HG02588 (cell line): ENCODE measurements at regions not wholly inside any gene's neighbourhood (a gene's known extent, or its start where the extent isn't known, plus 50 kb on each side); places are given as distances from the start of the nearest gene placed in this dataset.

Experiments
- ATAC-seq: cut with Tn5 transposase; IDR thresholded peaks from one replicate; pipeline ENCODE4 v1.9.1; 2021; ENCODE audit warnings: mild to moderate bottlenecking, moderate library complexity; ENCODE audit not compliant: unreplicated experiment

GRCh38 chr6:91613481-91613880 is 1026.6 kb upstream of the MAP3K7 start:
- ATAC-seq, result no peak

DNA sequence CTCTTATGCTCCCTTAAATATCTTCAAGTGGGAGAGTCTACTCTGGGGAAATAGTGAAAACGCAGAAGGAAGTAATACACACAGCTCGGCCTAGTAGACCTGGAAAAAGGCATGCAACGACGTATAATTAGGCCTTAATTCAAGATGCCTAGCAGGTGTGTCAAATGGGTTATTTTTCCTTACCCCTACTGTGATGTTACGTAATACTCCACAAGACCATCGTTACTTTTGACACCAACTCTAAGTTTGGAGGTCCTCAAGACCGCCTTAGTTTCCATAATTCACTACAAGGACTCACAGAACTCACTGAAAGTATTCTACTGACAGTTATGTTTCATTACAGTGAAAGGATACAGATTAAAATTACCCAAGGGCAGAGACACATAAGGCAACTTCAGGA is 1024.3 kb upstream of the MAP3K7 start:
- no peak for ATAC-seq

- no peak for ATAC-seq
Observed at GRCh38 chr6:91608428-91608827, 1021.6 kb upstream of the MAP3K7 start.

DNA sequence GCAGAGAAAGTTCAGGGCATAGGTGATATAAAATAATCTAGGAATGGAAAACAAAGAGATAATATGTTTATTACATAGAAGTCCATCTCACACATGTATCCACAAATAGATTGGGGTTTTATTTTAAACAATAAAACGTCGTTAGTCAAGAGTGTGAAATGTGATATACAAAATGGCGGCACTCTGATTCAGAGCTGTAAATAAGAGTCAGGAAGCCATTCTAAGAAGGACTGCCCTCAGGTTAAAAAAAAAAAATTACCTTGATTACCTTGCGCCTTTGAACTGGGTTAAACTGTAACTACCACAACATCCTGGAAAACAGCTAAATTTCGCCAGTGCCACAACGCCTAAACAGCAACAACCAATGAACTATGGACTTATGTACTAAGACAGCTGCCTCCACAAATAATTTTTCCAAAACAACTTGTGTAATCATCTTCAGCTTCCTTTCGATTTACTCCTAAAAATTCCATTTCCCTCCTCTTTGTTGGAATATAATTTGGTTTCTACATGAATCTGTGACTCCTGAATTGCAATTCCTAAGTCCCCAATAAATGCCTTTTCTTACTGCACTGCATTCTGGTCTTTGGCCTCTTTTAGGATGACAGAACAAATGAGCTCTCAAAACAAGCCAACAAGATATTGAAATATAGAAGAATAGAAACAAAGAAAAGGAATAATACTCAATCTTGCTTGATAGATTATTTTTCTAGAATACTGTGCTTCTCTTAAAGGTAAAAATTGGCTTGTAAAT is 1019.5 kb upstream of the MAP3K7 start:
- no peak for ATAC-seq

DNA sequence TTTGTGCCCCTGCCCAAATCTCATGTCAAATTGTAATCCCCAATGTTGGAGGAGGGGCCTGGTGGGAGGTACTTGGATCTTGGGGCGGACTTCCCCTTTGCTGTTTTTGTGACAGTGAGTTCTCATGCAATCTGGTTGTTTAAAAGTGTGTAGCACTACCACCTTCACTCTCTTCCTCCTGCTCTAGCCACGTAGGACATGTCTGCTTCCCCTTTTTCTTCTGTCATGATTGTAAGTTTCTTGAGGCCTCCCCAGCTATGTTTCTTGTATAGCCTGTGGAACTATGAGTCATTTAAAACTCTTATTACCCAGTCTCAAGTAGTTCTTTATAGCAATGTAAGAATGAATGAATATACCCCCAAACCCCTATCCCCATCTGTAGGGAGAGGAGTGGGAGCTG is 1013.7 kb upstream of the MAP3K7 start:
- ATAC-seq, result no peak

DNA sequence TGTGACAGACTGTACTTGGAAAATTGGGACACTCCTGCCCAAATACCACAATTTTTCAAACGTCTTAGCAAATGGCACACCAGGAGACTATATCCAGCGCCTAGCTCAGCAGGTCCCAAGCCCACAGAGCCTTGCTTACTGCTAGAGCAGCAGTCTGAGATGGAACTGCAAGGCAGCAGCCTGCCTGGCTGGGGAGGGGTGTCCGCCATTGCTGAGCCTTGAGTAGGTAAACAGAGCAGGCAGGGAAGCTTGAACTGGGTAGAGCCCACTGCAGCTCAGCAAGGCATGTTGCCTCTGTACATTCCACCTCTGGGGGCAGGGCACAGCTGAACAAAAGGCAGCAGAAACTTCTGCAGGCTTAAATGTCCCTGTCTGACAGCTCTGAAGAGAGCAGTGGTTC is 1003.3 kb upstream of the MAP3K7 start:
- no peak for ATAC-seq

DNA sequence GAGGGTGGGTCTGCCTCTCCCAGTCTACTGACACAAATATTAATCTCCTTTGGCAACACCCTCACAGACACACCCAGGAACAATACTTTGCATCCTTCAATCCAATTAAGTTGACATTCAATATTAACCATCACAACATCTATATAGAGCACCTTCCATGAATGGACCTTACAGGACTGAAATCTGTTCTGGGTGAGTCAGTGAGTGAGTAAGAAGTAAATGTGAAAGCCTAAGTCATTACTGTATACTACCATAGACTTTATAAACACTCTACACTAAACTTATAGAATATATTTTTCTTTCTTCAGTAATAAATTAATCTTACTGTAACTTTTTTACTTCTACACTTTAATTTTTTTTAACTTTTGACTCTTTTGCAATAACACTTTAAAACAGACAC is 993.8 kb upstream of the MAP3K7 start:
- ATAC-seq, result no peak

GRCh38 chr6:91575032-91575431 is 988.2 kb upstream of the MAP3K7 start:
- peak; percentile 88 for ATAC-seq

- ATAC-seq, result no peak
Observed at GRCh38 chr6:91573826-91574416, 987.0 kb upstream of the MAP3K7 start.

- no peak for ATAC-seq
Observed at GRCh38 chr6:91572878-91573277, 986.0 kb upstream of the MAP3K7 start.

DNA sequence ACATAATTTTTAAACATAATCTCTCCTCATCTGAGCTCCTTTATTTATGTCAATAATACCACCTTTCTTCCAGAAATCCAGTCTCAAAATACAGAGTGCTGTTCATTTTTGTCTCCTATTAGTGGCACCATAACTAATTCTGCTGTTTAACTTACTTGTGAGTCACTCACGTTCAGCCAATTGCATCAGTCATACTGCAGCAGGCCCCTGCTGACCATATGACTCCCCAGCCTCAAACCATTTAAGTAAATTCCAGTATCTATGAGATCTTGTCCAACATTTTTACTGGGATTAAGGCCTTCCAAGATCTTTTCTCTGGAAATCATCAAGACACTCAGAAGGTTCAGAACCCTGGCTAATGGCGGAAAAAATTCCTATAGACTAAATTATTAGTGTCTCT is 982.2 kb upstream of the MAP3K7 start:
- no peak for ATAC-seq

- no peak for ATAC-seq
Observed at GRCh38 chr6:91566467-91566866, 979.6 kb upstream of the MAP3K7 start.

DNA sequence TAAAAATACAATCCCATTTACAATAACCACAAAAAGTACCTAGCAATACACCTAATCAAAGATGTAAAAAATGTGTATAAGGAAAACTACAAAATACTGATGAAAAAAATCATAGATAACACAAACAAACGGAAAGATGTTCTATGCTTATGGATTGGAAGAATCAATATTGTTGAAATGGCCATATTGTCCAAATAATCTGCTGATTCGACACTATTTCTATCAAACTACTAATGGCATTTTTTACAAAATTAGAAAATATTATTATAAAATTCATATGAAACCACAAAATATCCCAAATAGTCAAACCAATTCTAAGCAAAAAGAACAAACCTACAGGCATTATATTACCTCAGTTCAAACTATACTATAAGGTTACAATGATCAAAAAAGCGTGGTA is 978.3 kb upstream of the MAP3K7 start:
- ATAC-seq, result no peak

DNA sequence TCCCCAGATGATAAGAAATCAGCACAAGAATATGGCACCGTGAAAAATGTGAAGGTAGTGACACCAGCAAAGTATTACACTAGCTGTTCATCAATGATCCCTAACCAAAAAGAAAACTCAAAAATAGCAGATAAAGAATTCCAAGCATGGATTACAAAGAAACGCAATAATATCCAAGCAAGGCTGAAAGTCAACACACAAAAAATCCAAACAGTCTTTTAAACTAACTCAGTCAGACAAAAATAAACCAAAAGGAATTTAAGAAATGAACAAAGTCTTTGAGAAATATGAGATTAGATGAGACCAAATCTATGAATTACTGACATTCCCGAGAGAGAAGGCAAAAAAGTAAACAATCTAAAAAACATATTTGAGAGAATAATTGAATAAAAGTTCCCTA is 976.1 kb upstream of the MAP3K7 start:
- no peak for ATAC-seq

- no peak for ATAC-seq
Observed at GRCh38 chr6:91560409-91560808, 973.5 kb upstream of the MAP3K7 start.

- ATAC-seq, result no peak
Observed at GRCh38 chr6:91540902-91541301, 954.0 kb upstream of the MAP3K7 start.

GRCh38 chr6:91539456-91539855 is 952.6 kb upstream of the MAP3K7 start:
- no peak for ATAC-seq

DNA sequence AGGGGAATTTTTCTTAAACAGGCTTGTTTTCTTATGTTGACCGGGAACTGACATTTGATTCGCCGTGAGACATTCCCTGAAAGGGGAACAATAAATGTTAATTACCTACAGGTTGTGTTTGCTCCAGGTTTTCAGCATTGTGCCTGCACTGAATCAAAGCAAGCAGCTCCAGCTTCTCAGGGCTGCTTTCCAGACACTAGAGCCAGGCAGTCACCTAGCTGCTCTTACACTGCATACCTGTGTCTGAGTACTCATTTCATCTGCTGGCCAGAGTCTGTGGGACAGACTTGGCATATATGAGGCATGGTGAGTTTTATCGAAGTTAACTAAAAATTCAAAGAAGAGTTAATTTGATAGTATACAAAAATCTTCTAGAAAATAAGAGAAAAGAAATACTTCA is 951.8 kb upstream of the MAP3K7 start:
- ATAC-seq, result no peak

DNA sequence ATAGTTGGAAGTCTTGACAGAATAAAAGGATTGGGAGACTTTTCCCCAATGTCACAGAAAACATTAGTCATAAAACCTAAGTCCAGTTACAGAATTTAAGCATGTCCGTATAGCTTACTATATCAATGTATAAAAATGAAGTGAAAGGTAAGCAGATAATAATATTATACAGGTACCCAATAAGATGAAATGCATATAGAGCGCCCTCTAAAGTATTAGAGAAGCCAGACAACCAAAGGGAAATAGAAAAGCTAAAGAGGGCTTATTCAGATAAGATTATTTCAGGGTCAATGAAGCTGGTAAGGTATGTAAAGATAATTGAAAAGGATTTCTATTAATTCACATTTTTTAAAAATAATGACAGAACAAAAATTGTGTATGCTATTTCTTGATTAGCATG is 947.7 kb upstream of the MAP3K7 start:
- no peak for ATAC-seq

GRCh38 chr6:91523511-91523910 is 936.6 kb upstream of the MAP3K7 start:
- no peak for ATAC-seq

DNA sequence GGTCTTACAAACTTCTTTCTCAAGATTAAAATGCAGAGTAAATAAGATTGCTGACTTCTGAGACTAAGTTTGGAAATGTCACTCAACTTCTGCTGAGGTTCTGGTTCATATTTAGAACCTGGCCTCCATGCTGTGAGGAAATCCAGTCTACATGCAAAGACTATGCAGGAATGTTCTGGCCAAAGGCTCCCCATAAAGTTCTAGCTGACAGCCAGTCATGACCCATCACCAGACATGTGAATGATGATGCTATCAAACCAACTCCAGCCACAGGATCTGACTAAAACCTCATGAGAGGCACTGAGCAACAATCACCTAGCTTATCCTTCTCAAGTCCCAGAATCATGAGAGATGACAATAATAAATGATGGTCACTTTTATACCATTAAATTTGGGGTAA is 935.1 kb upstream of the MAP3K7 start:
- no peak for ATAC-seq

DNA sequence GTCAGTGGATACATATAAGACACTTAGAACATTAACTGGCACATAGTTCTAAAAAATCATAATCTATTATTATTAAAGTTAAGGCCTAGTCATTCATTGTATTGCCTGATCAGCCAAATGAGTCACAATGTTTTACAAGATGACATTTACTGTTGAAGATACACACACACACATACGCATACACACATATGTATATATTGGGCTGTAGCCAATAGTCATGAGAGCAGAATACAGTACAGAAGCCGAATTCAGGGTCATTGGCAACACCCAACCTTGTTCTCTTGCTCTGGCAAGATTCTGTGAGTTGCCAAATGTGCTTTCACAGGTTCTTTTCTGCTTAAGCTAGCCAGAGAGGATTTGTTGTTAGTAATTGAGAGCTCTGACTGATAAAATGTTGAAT is 922.8 kb upstream of the MAP3K7 start:
- ATAC-seq, result no peak

- no peak for ATAC-seq
Observed at GRCh38 chr6:91509039-91509438, 922.2 kb upstream of the MAP3K7 start.
